EH (cell line): ENCODE measurements at regions not wholly inside any gene's neighbourhood (a gene's known extent, or its start where the extent isn't known, plus 50 kb on each side); places are given as distances from the start of the nearest gene placed in this dataset.

Experiments
- DNase-seq: peaks from one replicate; pipeline ENCODE4 v3.0.0-alpha.2; 2015; ENCODE audit warnings: low read depth

DNA sequence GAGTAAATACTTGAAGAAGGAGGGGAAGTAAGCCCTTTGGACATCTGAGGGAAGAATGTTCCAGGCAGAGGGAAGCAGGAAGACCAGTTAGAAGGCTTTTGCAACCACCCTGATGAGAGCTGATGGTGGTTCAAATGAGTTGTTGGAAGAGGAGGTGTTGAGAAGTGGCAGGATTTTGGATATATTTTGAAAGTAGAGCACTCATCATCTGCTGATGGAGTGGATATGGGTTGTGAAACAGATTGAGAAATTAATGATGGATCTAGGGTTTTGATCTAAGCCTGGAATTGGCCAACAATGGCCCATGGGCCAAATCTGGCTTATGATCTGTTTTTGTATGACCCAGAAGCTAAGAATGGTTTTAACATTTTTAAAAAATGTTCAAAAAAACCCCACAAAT lies 230.7 kb downstream of the NDFIP2 start:
- DNase-seq: no peak

DNA sequence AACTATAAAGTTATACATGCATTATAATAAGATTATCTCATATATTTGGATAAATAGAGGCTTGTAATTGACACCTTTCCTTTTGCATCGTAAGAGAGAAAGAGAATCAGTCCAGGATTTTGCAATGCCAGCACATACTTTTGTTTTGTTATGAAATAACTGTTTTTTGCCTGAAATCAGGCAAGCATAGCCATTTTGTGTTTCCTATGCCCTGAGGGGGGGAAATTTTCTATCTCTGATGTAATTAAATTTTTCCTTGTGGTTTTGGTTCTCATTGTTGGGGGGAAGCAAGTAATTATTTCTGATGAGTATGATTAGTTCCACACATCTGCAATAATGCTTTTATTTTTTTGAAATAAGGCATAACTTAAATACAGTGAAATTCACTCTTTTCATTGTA lies 229.4 kb downstream of the NDFIP2 start:
- DNase-seq: peak; percentile 66

DNA sequence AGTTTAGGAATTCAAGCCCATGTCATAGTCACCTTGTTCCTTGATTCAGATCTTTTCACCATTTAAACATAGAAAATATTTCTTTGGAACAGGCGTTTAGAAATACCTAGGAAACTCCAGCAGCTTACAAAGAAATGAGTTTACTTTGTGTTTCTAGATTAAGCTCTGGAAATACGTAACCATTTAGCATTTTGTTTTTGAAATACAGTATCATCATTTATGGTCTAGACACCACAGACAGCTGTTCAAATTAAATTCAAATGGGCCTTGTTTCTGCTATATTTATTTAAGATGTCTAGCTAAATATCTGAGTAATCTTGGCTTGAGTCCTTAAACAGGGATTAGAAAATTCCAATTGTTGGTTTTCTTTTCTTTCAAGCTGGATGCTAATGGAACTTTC lies 228.5 kb downstream of the NDFIP2 start:
- DNase-seq: peak; percentile 47

DNA sequence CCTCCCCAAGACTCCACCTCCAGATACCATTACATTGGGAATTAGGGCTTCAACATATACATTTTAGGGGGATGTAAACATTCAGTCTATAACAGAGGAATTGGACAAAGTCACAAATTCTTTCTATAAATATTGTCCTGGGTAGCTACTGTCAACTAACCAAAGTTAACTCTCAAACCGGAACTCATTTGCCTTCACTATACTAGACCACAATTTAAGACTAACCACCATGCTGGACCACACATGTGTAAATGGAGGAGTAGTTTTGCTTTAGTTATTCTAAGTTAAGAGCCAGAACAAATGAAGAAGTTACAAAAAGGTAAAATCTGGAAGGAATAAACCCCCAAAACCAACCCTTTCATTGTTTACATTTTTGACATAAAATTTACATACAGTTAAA lies 222.8 kb downstream of the NDFIP2 start:
- DNase-seq: no peak

DNA sequence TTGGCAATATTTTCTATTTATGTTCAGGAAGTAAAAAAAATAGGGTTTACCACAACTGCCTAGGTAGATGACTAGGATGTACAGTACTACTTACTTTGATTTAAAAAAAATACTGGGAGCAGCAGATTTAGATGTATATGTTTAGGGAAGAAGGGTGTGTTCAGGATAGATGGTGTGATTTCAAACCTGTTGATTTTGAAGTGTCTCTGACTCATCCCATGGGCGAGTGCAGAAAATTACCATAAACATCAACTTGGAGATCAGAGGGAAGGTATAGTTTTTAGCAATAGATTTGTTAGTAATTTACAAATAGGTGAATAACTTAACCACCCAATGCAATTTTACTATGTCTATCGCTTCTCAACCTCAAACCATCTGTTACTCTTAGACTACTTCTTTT lies 214.8 kb downstream of the NDFIP2 start:
- DNase-seq: no peak

DNA sequence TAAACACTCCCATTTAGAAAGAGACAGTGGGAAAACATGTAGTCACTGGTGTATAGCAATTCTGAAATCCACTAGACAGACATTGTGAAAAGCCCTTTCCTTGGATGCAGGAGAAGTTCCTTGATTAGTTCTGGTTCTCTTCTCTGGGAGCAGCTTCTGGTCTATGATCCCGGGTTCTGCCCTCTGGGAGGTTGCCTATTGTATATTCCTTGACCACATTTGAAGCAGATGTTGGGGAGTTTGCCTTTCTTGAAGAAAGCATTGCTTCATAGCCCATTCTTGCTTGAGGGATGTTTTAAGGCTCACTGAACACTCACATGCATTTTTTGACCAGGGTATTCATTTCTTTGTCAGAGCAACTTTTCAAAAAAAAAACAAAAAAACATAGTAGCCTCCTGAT lies 211.9 kb downstream of the NDFIP2 start:
- no peak for DNase-seq

DNA sequence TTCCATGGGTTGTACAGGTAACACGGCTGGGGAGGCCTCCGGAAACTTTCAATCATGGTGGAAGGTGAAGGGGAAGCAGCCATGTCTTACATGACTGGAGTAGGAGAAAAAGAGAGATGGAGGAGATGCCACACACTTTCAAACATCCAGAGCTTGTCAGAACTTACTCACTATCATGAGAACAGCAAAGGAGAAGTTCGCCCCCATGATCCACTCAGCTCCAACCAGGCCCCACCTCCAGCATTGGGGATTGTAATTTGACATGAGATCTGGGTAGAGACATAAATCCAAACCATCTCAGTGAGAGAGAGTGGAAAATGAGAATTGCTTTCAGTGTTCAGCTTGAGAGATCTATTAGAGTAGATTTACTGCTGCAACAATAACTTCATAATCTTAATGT lies 210.9 kb downstream of the NDFIP2 start:
- no peak for DNase-seq

DNA sequence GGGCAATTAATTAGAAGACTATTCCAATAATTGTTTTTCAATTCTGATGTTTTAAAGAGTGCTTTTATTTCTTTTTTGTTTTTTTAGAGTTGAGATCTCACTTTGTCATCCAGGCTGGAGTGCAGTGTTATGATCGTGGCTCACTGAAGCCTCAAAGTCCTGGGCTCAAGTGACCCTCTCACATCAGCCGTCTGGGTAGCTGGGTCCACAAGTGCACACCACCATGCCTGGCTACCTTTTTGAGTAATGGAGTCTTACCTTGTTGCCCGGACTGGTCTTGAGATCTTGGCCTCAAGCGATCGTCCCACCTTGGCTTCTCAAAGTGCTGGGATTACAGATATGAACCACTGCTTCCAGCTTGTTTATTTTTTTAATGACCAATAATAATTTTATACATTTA lies 207.8 kb downstream of the NDFIP2 start:
- no peak for DNase-seq

DNA sequence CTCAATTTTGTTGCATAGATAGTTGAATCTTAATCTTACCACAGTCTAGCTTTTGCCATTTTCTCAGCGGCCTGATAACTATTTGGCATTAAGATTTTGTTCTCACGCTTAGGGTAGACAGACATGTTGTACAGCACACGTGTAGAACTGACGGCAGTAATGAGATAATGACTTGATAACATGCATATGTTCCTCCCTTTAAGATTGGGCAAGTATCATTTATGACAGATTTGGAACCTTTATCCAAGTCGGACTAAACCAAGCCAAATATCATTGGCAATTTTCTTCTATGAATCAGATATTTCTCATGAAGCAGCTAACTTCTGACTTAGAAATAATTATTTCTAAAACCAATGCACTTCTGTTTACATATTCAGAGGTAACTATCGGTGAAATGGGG lies 205.5 kb downstream of the NDFIP2 start:
- no peak for DNase-seq

DNA sequence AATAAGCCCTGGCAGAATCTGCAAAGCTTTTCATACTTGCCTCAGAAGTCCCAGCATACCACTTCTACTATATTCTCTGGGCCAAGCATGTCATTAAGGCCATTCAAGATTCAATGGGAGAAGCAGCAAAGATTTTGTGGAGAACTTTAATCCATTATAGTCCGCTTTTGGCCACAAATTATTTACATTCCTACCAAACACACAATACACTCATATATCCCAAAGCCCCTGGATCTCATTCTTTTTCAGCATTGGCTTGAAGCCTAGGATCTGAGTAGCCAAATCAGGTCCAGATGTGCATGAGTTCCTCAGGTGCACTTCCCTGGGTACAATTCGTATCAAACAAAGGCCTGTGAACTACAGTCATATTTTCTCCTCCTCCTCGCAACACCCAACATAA lies 203.4 kb downstream of the NDFIP2 start:
- DNase-seq: no peak

DNA sequence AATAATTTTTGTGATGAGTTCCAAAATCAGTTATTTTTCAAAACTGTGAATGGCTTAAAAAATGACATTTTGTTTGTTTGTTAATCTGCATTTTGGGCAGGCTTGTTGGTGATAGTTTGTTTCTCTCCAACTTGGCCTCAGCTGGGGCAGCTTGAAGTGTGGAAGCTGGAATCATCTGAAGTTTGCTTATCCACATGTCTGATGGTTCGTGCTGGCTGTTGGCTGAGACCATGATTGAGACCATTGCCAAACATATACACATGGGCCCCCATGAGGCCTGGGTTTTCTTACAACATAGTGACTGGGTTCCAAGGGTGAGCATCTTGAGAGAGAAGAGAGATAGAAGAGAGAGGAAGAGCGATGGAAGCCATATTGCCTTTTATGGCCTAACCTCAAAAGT lies 201.2 kb downstream of the NDFIP2 start:
- DNase-seq: no peak

DNA sequence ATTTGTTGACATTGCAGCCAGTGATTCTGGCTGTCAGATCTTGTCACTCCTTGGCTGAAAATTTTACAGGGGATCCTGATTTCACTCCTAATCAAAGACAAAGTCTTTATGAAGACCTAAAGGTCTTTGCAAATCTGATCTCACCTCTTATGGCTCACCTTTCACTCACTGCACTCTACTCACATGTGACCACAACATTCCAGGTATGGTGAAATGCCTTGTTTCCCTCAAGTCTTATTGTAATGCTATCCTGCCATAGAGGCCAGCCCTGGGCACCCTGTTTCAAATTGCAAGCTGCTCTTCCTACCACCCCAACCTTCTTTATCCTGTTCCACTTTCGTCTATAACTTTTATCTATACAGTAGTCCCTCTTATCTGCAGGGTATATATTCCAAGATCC lies 200.1 kb downstream of the NDFIP2 start:
- DNase-seq: no peak

DNA sequence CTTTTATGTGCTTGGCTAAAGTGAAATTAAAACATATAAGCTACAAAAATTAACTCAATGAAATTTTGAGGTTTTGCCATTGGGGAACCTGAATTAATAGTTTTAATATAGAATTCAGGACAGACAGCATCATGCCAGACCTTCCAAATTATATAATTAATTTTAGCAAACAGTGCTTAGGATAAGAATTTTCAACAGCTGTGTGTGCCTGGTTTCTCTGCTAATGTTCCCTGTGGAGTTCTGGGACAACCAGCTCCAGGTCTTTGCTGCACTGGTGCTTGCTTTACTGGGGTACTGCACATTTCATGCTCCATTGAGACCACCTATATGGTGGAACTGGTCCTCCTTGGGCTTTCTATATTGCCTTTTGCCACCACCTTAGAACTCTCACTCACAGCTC lies 199.5 kb downstream of the NDFIP2 start:
- DNase-seq: no peak

DNA sequence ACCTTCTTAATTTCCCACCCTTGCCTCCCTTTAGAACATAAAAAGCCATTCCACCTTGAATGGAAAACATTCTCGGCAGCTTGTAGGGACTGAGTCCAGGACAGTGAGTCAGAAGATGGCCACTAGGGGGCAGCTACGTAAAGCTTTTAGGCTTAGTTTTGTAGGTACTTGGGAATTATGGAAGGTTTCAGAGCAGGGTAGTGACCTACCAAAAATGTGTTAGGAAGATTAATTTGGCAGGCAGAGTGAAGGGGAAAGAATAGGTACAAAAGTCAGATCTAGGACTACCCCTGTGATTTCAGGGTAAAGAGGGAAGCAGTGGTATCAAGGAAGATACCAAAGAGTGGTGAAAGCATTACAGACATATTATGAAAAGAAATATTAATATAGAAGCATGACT lies 198.4 kb downstream of the NDFIP2 start:
- peak; percentile 68 for DNase-seq

DNA sequence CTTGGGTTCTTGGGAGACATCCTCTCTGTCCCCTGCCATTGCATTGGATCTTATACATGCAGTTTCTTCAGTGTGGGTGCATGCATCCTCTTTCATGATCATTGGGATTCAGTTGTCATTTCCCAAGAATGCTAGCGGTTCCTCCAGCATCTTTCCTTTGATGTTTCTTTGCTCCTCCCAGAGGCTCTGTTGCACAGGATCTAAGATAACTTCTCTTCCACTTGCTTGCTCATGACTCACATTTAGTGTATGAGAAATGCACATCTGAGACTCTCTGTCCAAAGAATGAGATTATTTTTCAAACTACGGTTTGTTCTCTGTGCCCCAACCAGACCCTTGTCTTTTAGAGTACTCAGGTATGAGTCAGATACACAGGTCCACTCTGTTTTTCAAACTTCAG lies 197.1 kb downstream of the NDFIP2 start:
- DNase-seq: peak; percentile 27

DNA sequence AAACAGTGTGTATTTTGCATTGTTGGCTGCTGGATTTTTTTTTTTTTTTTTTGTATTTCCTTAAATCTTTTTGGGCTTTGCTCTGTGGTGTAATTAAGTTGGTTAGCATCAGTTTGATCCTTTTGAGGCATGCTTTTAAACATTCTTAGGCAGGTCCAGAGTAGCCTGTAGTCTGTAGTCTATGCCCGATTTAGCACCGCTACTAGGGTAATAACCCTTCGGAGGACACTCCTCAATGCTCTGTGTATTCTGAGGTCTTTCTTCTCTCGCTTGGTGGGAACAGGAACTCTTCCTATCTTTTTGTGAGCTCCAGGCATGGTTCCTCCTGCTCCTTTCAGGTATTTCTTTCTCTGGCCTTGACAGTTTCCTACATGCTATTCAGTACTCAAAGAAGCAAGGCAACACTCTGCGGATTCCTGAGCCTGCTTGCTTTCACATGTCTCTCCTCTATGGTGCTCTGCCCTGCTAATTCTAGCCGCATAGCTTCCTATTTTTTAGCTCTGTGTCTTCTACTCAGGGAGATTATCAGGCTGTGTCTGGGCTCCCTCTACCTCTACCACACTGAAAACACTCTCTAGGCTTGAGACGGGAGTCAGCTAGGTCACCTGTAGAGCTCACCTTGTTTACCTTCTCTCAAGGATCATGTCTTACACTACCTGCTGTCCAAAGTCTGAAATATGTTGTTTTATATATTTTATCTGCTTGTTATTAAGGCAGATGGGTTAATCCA lies 195.1 kb downstream of the NDFIP2 start:
- DNase-seq: no peak

DNA sequence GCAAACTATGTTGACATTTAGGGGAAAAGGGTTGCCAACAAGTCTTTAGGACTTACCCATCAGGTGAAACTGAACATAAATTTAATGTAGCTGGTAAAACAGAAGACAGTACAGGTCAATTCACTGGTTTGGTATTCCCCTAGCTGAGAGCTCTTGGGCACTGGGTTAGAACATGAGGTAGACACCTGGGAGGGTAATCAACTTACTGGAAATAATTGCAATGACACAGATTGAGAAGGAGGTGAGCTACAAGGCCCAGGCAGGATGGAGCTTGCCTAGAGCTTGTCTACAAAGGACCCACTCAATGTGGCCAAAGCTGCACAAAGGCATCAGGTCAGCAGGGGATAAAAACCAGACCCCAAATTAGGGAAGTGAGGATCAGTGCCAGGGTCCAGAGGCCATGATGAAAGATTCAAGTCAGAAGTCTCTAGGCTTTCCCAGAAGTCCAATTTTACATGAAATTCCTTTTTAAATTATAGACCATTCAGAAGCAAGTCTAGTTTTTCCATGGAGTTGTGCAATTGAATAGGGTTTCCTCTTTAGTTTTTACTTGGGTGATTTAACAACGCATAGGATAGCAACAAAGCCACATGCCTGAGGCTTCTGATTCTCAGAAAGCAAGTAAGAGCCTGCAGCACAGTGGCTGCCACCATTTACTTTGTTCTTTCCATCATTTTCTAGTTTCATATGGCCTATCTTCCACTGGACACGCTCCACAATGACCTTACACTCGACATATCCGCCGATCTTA lies 194.0 kb downstream of the NDFIP2 start:
- no peak for DNase-seq

DNA sequence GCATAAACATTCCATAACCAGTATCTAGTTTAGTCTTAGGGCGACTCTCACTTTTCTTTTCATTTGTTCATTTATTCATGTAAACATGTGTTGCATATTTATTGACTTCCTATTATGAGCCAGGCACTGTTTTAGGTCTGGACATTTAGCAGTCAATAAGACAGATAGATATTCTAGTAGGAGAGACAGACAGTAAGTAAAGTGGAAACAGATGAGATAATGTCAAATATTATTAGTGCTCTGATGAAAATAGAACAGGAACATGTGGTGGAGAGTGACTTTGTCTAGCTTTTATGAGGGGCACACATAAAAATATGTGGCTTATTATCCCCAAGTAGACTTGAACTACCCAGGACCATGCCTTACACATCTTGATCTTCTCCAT lies 193.0 kb downstream of the NDFIP2 start:
- no peak for DNase-seq

DNA sequence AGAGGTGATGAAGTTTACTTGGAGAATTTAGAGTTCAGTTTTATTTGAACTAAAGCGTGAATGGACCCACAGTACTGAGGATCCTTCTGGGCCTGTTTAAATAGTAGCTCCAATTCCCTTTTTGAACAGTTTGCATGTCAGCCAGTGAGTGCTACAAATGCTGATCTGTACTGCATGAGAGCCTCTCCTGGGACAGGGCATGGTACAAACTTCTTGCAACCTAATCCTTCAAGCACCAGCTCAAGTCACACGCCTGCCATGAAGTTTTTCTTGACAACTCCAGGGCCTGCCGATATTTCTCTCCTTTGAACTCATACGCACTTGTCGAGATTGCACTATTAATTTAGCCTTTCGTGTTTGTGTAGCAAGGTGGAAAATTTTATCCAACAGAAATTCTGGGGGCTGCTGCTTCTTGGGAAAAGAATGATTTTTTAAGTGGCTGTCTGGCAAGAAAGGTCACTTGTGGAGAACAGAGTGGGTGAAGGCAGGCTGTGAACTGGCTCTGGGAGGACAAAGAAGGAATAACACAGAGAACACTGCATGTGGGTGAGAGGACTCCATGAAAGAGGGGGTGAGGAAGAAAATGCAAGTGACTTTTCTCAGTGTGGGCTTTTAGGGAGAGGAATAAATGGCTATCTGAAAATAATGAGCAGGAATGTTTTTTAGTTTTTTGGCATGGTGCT lies 192.5 kb downstream of the NDFIP2 start:
- DNase-seq: no peak

DNA sequence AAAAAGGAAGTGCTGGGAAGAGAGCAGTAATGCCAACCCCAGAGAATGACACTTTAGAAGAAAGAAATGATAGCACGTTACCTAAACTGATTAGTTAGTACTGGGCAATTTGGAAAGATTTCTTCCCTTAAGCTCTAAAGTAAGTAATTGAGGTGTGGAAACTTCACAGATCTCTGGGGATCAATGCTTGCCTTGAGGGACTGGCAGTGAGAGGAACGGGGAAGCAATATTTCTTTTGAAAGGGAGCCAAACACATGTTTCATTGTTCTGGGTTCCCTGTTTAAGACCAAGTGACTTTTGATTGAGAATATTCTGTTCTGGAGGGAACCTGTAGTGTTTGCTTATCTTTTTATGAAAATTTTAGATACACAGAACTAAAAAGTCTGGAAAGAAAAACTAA lies 190.5 kb downstream of the NDFIP2 start:
- DNase-seq: no peak

DNA sequence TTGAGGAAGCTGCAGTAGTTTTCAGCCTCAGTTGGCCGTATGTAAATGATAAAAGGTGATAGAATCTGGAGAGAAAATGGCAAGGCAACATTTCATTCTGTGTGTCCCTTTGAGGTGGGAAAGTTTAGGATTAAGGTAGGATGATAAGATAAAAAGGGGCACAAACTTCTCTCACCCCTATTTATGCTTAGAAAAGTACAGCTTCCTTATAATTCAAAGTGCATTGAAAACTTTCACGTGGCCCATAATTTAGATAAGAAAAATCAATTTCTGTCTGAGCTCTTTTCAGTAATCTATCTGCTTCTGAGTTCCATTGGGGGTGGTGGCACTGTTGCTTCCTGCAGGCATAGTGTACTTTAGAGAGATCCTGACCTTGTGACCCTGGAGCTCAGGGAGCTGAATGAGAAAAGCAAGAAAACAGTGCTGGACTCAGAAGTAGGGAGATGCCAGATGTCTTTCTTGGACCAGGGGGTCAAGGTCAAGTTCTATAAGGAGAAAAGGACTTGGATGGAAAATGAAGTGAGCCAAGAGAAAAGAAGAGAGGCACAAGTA lies 187.3 kb downstream of the NDFIP2 start:
- DNase-seq: no peak

DNA sequence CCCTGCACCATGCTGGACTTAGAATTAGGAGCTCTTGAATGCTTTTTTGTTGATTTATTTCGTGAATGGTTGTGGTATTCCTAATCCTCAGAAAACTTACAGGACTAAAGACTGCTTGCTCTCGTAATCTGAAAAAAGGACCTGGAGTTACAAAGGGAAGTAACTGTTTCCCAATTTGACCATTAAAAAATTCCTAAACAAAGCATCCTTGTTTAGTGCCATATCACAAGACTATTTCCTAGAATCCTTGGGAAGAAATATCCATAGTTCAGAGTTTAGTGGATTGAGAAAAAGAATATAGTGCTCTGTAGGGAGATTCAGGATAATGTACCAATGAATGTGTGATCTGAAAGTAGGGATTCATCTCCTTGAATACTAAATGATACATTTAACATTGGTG lies 186.8 kb downstream of the NDFIP2 start:
- DNase-seq: no peak
